ENCODE measurements at regions not wholly inside any gene's neighbourhood (a gene's known extent, or its start where the extent isn't known, plus 50 kb on each side); places are given as distances from the start of the nearest gene placed in this dataset.

DNA sequence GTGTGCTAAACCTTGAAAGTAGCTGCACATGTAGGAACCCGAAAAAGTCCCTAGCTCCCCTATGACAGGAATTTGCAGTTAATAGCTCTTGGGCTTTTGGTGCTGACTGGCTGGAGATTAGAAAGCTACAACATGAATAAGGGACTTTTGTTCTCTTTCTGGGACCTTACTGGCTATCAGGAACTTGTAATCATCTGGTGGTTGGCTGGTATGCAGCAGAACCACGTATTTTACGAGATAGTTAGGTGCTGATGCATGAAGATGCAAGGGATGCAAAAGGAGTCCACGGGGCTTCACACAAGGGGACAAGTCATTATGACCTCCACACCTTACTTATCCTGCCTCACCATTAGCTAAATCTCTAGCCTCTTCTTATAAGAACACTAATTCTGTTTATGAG lies 190.2 kb upstream of the NRXN1 start:
- Histone ChIP-seq H3K9me3 (no peaks in the 10 kb centered on the region), H3K4me1 (no peaks in the 10 kb centered on the region), H3K36me3 (no peaks in the 10 kb centered on the region), H3K27ac (no peak overlapping the region), H3K27me3 (no peaks in the 10 kb centered on the region), H3K4me3 (no peak overlapping the region)
- TF ChIP-seq POLR2A (IDR thresholded peaks at IDR 0.05) = no peak
- TF ChIP-seq CTCF (IDR thresholded peaks at IDR 0.05) = no peak
- intact Hi-C loops (cut with DNase I; ENCODE audit: low total_unique reads) = no loop called here
- no peak for DNase-seq

DNA sequence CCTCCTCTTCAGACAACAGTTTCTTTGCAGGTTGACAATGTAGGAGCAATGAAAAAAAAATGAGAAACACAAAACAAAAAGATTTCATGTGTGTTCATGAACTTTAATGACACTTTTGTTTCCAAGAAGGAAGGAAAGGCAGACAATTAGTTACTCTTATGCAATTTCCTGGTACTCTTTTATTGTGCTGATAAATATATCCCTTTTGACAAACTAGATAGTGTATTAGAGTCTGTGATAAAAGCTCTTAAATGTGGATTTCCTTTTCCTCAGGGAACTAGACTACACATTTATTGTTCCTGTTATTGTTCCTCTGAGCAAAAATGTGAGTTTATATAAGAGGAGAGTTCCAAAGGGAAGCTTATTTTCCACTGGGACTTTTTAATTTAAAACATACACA lies 188.7 kb upstream of the NRXN1 start:
- Histone ChIP-seq H3K9me3 (no peaks in the 10 kb centered on the region), H3K4me1 (no peaks in the 10 kb centered on the region), H3K36me3 (no peaks in the 10 kb centered on the region), H3K27ac (no peak overlapping the region), H3K4me3 (no peak overlapping the region), H3K27me3 (no peaks in the 10 kb centered on the region)
- intact Hi-C loops (cut with DNase I; ENCODE audit: low total_unique reads) = no loop called here
- no peak for DNase-seq
- TF ChIP-seq CTCF (IDR thresholded peaks at IDR 0.05) = no peak
- no peak for TF ChIP-seq POLR2A (IDR thresholded peaks at IDR 0.05)

- no peaks in the 10 kb centered on the region for H3K9me3 ChIP-seq
- H3K27ac ChIP-seq = no peak overlapping the region
- H3K36me3 ChIP-seq = no peaks in the 10 kb centered on the region
- H3K4me3 ChIP-seq = no peak overlapping the region
- no peak for DNase-seq
- H3K4me1 ChIP-seq = no peaks in the 10 kb centered on the region
- intact Hi-C loops (cut with DNase I; ENCODE audit: low total_unique reads) = no loop called here
- no peak for TF ChIP-seq CTCF (IDR thresholded peaks at IDR 0.05)
- TF ChIP-seq POLR2A (IDR thresholded peaks at IDR 0.05) = no peak
- no peaks in the 10 kb centered on the region for H3K27me3 ChIP-seq
These were observed 188.1 kb upstream of the NRXN1 start for GRCh38 chr2:51220080-51220479.

DNA sequence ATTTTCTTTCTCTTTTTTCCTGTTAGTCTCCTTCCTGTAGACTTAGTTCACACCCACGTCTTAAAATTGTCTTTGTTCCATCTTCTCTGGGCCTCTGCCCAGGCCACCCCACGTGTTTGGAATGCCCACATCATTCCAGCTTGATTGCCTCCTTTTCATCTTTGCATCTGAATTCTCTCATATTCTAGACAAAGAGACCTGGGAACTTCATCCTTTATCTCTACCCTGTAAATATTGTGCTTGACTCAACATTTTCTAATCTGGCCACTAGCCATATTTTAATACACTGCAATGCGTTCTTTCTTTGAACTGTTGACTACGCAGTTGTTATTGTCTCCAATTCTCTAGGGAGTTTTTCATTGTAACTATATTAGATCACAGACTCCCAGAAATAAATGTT lies 187.5 kb upstream of the NRXN1 start:
- Histone ChIP-seq H3K27ac (no peak overlapping the region), H3K4me3 (no peak overlapping the region), H3K36me3 (no peaks in the 10 kb centered on the region), H3K9me3 (no peaks in the 10 kb centered on the region), H3K4me1 (no peaks in the 10 kb centered on the region), H3K27me3 (no peaks in the 10 kb centered on the region)
- TF ChIP-seq POLR2A (IDR thresholded peaks at IDR 0.05) (no peak), CTCF (IDR thresholded peaks at IDR 0.05) (no peak)
- intact Hi-C loops (cut with DNase I; ENCODE audit: low total_unique reads) = no loop called here
- no peak for DNase-seq

- Histone ChIP-seq H3K27me3 (no peaks in the 10 kb centered on the region), H3K4me3 (no peak overlapping the region), H3K27ac (no peak overlapping the region), H3K4me1 (no peaks in the 10 kb centered on the region), H3K9me3 (no peaks in the 10 kb centered on the region), H3K36me3 (no peaks in the 10 kb centered on the region)
- no peak for DNase-seq
- TF ChIP-seq CTCF (IDR thresholded peaks at IDR 0.05) = no peak
- TF ChIP-seq POLR2A (IDR thresholded peaks at IDR 0.05) = no peak
- intact Hi-C loops (cut with DNase I; ENCODE audit: low total_unique reads) = no loop called here
These were observed 186.1 kb upstream of the NRXN1 start for GRCh38 chr2:51218047-51218446.
